Liver (tissue), 3 donors: ENCODE measurements at regions not wholly inside any gene's neighbourhood (a gene's known extent, or its start where the extent isn't known, plus 50 kb on each side); places are given as distances from the start of the nearest gene placed in this dataset.

Source experiments
- EGR1 ChIP-seq, 2 donors: IDR thresholded peaks; 2 replicates each; pipeline ENCODE4 v1.6.1; 2016 to 2018; ENCODE audit warnings: antibody characterized with exemption in 2 of 2, low read depth in 2 of 2
- FOXA1 ChIP-seq: IDR thresholded peaks from 2 replicates; pipeline ENCODE4 v1.6.1; 2016; ENCODE audit warnings: antibody characterized with exemption
- GABPA ChIP-seq, 2 donors: IDR thresholded peaks in 1 of 2; conservative IDR thresholded peaks in 1 of 2; 2 replicates each; pipeline ENCODE4 v1.6.1; 2016; ENCODE audit warnings: antibody characterized with exemption in 2 of 2, mild to moderate bottlenecking in 1 of 2, moderate library complexity in 1 of 2
- JUND ChIP-seq, 2 donors: IDR thresholded peaks; 2 replicates each; pipeline ENCODE4 v1.6.1; 2016; ENCODE audit warnings: antibody characterized with exemption in 2 of 2
- RAD21 ChIP-seq, 2 donors: IDR thresholded peaks; 2 replicates each; pipeline ENCODE4 v1.6.1; 2016; ENCODE audit warnings: antibody characterized with exemption in 2 of 2, mild to moderate bottlenecking in 2 of 2
- SP1 ChIP-seq: IDR thresholded peaks from 2 replicates; pipeline ENCODE4 v1.6.1; 2018; ENCODE audit warnings: antibody characterized with exemption, mild to moderate bottlenecking
- TAF1 ChIP-seq: conservative IDR thresholded peaks from 2 replicates; pipeline ENCODE4 v1.6.1; 2016; ENCODE audit warnings: antibody characterized with exemption, mild to moderate bottlenecking
- TF ChIP-seq, protein P1 (sequence below): IDR thresholded peaks from 2 replicates; pipeline ENCODE4 v1.6.1; 2016; ENCODE audit warnings: antibody characterized with exemption
- TF ChIP-seq, protein P2 (sequence below): fragments of 150-350 bp; IDR thresholded peaks from 2 replicates; pipeline ENCODE4 v1.5.1; 2017; ENCODE audit warnings: improper control_type of control experiment, low read depth, low read length; ENCODE audit not compliant: missing input control
- TF ChIP-seq, protein P3 (sequence below): IDR thresholded peaks from 2 replicates; pipeline ENCODE4 v1.6.1; 2016; ENCODE audit warnings: antibody characterized with exemption, mild to moderate bottlenecking
- TF ChIP-seq, protein P4 (sequence below): IDR thresholded peaks from 2 replicates; pipeline ENCODE4 v1.6.1; 2016; ENCODE audit warnings: antibody characterized with exemption
- donor health status: healthy.
- donor health status: healthy.

DNA sequence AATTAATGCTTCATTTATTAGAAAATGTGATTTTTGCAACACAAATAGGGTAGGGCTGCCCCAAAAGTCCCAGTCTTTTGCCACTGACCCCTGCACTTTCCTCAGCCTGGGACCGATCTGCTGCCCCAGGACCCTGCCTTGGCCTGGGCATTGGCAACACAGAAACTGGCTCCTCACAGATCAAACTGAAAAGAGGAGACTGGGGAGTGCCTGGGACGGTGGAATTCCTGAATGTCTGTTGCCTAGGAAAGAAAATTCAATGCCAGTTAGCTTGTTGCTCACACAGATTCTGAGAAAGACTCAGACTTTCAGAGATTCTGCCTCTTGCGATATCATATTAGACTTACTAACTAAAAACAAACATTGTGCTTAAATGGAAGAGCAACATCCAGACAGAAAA is 211.2 kb downstream of the VAPA start:
- TF ChIP-seq, protein P1, sequence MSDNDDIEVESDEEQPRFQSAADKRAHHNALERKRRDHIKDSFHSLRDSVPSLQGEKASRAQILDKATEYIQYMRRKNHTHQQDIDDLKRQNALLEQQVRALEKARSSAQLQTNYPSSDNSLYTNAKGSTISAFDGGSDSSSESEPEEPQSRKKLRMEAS, result no peak
- TF ChIP-seq, protein P2, sequence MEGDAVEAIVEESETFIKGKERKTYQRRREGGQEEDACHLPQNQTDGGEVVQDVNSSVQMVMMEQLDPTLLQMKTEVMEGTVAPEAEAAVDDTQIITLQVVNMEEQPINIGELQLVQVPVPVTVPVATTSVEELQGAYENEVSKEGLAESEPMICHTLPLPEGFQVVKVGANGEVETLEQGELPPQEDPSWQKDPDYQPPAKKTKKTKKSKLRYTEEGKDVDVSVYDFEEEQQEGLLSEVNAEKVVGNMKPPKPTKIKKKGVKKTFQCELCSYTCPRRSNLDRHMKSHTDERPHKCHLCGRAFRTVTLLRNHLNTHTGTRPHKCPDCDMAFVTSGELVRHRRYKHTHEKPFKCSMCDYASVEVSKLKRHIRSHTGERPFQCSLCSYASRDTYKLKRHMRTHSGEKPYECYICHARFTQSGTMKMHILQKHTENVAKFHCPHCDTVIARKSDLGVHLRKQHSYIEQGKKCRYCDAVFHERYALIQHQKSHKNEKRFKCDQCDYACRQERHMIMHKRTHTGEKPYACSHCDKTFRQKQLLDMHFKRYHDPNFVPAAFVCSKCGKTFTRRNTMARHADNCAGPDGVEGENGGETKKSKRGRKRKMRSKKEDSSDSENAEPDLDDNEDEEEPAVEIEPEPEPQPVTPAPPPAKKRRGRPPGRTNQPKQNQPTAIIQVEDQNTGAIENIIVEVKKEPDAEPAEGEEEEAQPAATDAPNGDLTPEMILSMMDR, result no peak
- no peak for TF ChIP-seq TAF1
- TF ChIP-seq, protein P3, sequence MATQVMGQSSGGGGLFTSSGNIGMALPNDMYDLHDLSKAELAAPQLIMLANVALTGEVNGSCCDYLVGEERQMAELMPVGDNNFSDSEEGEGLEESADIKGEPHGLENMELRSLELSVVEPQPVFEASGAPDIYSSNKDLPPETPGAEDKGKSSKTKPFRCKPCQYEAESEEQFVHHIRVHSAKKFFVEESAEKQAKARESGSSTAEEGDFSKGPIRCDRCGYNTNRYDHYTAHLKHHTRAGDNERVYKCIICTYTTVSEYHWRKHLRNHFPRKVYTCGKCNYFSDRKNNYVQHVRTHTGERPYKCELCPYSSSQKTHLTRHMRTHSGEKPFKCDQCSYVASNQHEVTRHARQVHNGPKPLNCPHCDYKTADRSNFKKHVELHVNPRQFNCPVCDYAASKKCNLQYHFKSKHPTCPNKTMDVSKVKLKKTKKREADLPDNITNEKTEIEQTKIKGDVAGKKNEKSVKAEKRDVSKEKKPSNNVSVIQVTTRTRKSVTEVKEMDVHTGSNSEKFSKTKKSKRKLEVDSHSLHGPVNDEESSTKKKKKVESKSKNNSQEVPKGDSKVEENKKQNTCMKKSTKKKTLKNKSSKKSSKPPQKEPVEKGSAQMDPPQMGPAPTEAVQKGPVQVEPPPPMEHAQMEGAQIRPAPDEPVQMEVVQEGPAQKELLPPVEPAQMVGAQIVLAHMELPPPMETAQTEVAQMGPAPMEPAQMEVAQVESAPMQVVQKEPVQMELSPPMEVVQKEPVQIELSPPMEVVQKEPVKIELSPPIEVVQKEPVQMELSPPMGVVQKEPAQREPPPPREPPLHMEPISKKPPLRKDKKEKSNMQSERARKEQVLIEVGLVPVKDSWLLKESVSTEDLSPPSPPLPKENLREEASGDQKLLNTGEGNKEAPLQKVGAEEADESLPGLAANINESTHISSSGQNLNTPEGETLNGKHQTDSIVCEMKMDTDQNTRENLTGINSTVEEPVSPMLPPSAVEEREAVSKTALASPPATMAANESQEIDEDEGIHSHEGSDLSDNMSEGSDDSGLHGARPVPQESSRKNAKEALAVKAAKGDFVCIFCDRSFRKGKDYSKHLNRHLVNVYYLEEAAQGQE, result no peak
- TF ChIP-seq JUND (IDR thresholded peaks at IDR 0.05), result no peak
- TF ChIP-seq, protein P4, sequence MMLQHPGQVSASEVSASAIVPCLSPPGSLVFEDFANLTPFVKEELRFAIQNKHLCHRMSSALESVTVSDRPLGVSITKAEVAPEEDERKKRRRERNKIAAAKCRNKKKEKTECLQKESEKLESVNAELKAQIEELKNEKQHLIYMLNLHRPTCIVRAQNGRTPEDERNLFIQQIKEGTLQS, result no peak
- TF ChIP-seq RAD21 (IDR thresholded peaks at IDR 0.05), result no peak
- no peak for TF ChIP-seq SP1
- no peak for TF ChIP-seq FOXA1
- no peak for TF ChIP-seq GABPA (IDR thresholded peaks at IDR 0.05 in 1 of 2, conservative IDR thresholded peaks at IDR 0.05 in 1 of 2)
- no peak for TF ChIP-seq EGR1 (IDR thresholded peaks at IDR 0.05; ENCODE audit: low read depth in 2 of 2)
